K562 (cell line): ENCODE measurements at regions not wholly inside any gene's neighbourhood (a gene's known extent, or its start where the extent isn't known, plus 50 kb on each side); places are given as distances from the start of the nearest gene placed in this dataset.

Experiments used
- ATAC-seq: fragments of 200-7000 bp; cut with Tn5 transposase; 3 replicates; pipeline ENCODE4 v1.9.1; 2020; ENCODE audit warnings: moderate library complexity
- BruUV-seq: library from RNA; stranded (reverse); fragments of 400-500 nt; replicated peaks from 2 replicates; lab custom pipeline; 2021; lab: Mats Ljungman, UMichigan
- CTCF ChIA-PET: fragments of 300-600 bp; formaldehyde crosslinking; extraction: SDS; loops from one replicate; lab custom pipeline; 2021; ENCODE audit warnings: low intra/inter-chr PET ratio; lab: Yijun Ruan, JAX
- POLR2A ChIA-PET: fragments of 300-600, 350-650 bp; sonication (Branson Sonifier 250); formaldehyde crosslinking; extraction: SDS; loops from one replicate; lab custom pipeline; 2021; ENCODE audit warnings: antibody characterized with exemption, inconsistent platforms; lab: Yijun Ruan, JAX
- DNase-seq, 4 experiments: peaks; one replicate each; pipeline versions ENCODE4 v3.0.0 to v3.0.0-alpha.2; 2011 to 2018; ENCODE audit warnings: low spot score in 3 of 4, mixed read lengths in 3 of 4; ENCODE audit errors: extremely low read depth in 1 of 4
- FAIRE-seq: peaks from 2 replicates; lab custom pipeline; 2011; peaks lifted over from hg19 to GRCh38; lab: Jason Lieb, UNC
- H2AFZ ChIP-seq: 2 replicates; pipeline ENCODE4 v1.6.0; 2011; ENCODE audit warnings: low read depth, low read length, control low read depth, inconsistent platforms
- H3K27ac ChIP-seq: fragments of 200-600 bp; 3 replicates; pipeline ENCODE4 v1.8.0; 2011; ENCODE audit warnings: low read depth, mild to moderate bottlenecking, control low read depth, inconsistent platforms, low read length, moderate library complexity, mixed read lengths; ENCODE audit errors: extremely low read depth
- H3K27me3 ChIP-seq, 2 experiments: fragments of 300-600 bp in 1 of 2; 2 replicates in 1 of 2; 3 replicates in 1 of 2; pipeline versions ENCODE4 v1.6.0 to v1.8.0; 2011; ENCODE audit warnings: inconsistent platforms in 2 of 2, low read length in 2 of 2, mild to moderate bottlenecking in 1 of 2, mixed read lengths in 1 of 2, moderate library complexity in 1 of 2; ENCODE audit not compliant: control insufficient read depth in 2 of 2, insufficient read depth in 2 of 2
- H3K36me3 ChIP-seq: fragments of 300-600 bp; 3 replicates; pipeline ENCODE4 v1.8.0; 2011; ENCODE audit warnings: mild to moderate bottlenecking, low read length, inconsistent platforms; ENCODE audit not compliant: control insufficient read depth, insufficient read depth
- H3K4me1 ChIP-seq, 2 experiments: fragments of 200-600 bp in 1 of 2; replicated peaks in 1 of 2; 2 replicates in 1 of 2; 3 replicates in 1 of 2; pipeline versions ENCODE4 v1.5.1 to v1.8.0; 2011; ENCODE audit warnings: inconsistent platforms in 2 of 2, low read length in 2 of 2, mild to moderate bottlenecking in 1 of 2, mixed read lengths in 1 of 2, moderate library complexity in 1 of 2; ENCODE audit not compliant: control insufficient read depth in 2 of 2, insufficient read depth in 2 of 2
- H3K4me2 ChIP-seq: 2 replicates; pipeline ENCODE4 v1.6.1; 2011; ENCODE audit warnings: low read length, control low read depth, inconsistent platforms, mixed read lengths; ENCODE audit not compliant: insufficient read depth
- H3K4me3 ChIP-seq: fragments of 200-600 bp; sonication (generic), shearing (Covaris generic); 2 replicates; pipeline ENCODE4 v1.5.1; 2016; ENCODE audit warnings: control low read depth, inconsistent platforms
- H3K79me2 ChIP-seq: fragments of 200-600 bp; 3 replicates; pipeline ENCODE4 v1.8.0; 2011; ENCODE audit warnings: low read length, inconsistent platforms; ENCODE audit not compliant: control insufficient read depth, insufficient read depth
- H3K9ac ChIP-seq, 2 experiments: 2 replicates each; pipeline versions ENCODE4 v1.6.0 to v1.6.1; 2011; ENCODE audit warnings: low read depth in 2 of 2, low read length in 2 of 2, control low read depth in 1 of 2, inconsistent platforms in 1 of 2, mild to moderate bottlenecking in 1 of 2, mixed read lengths in 1 of 2; ENCODE audit not compliant: insufficient read depth in 1 of 2
- H3K9me1 ChIP-seq: one replicate; pipeline ENCODE4 v1.6.0; 2011; ENCODE audit warnings: inconsistent platforms, mild to moderate bottlenecking, low read length, moderate library complexity; ENCODE audit not compliant: control insufficient read depth, insufficient read depth
- H3K9me3 ChIP-seq: replicated peaks from 2 replicates; pipeline ENCODE4 v1.5.1; 2011; ENCODE audit warnings: low read depth, low read length, inconsistent platforms; ENCODE audit not compliant: control insufficient read depth, insufficient read depth
- H4K20me1 ChIP-seq: replicated peaks from 2 replicates; pipeline ENCODE4 v1.6.1; 2011; ENCODE audit warnings: low read length, inconsistent platforms, mixed read lengths; ENCODE audit not compliant: control insufficient read depth, insufficient read depth
- CAMTA2 ChIP-seq: fragments of 250-450 bp; sonication (Bioruptor Pico); conservative IDR thresholded peaks from 2 replicates; pipeline ENCODE4 v1.5.1; 2022
- CBX3 ChIP-seq, 2 experiments: IDR thresholded peaks; 1 replicate in 1 of 2; 2 replicates in 1 of 2; pipeline ENCODE4 v1.6.1; 2012; ENCODE audit warnings: inconsistent platforms in 2 of 2, low read length in 2 of 2, borderline replicate concordance in 1 of 2, control low read depth in 1 of 2
- DIDO1 ChIP-seq: fragments of 450-650 bp; IDR thresholded peaks from 2 replicates; pipeline ENCODE4 v1.6.1; 2016; ENCODE audit warnings: low read depth, missing biosample characterization, missing genetic modification characterization
- HCFC1 ChIP-seq: IDR thresholded peaks from 2 replicates; pipeline ENCODE4 v1.6.1; 2012; ENCODE audit warnings: low read depth, low read length, improper control_type of control experiment
- HLTF ChIP-seq: fragments of 450-650 bp; IDR thresholded peaks from 2 replicates; pipeline ENCODE4 v1.6.1; 2016
- IFI16 ChIP-seq: fragments of 250-450 bp; sonication (Bioruptor Pico); IDR thresholded peaks from 2 replicates; pipeline ENCODE4 v2.1.2; 2022; ENCODE audit warnings: mild to moderate bottlenecking, inconsistent platforms
- KHSRP ChIP-seq: fragments of 450-650 bp; IDR thresholded peaks from 2 replicates; pipeline ENCODE4 v1.6.1; 2017
- L3MBTL2 ChIP-seq: fragments of 450-650 bp; IDR thresholded peaks from 2 replicates; pipeline ENCODE4 v1.6.1; 2016; ENCODE audit warnings: mild to moderate bottlenecking, moderate library complexity
- LEF1 ChIP-seq: fragments of 450-650 bp; IDR thresholded peaks from 2 replicates; pipeline ENCODE4 v1.6.1; 2016; ENCODE audit warnings: mild to moderate bottlenecking
- MECOM ChIP-seq: fragments of 250-450 bp; sonication (Bioruptor Pico); IDR thresholded peaks from 2 replicates; pipeline ENCODE4 v1.8.0; 2022; ENCODE audit warnings: inconsistent platforms
- NR2F6 ChIP-seq: fragments of 450-650 bp; formaldehyde crosslinking; IDR thresholded peaks from 2 replicates; pipeline ENCODE4 v1.4.0; 2020; ENCODE audit warnings: mild to moderate bottlenecking
- PHF21A ChIP-seq: fragments of 450-650 bp; IDR thresholded peaks from 2 replicates; pipeline ENCODE4 v1.6.1; 2017; ENCODE audit warnings: low read depth, borderline replicate concordance
- SMARCB1 ChIP-seq: IDR thresholded peaks from 2 replicates; pipeline ENCODE4 v1.6.1; 2011; ENCODE audit warnings: improper control_type of control experiment, low read depth; ENCODE audit not compliant: insufficient read length
- ZNF146 ChIP-seq: IDR thresholded peaks from one replicate; pipeline ENCODE4 v1.6.1; 2018; ENCODE audit warnings: missing compliant biosample characterization; ENCODE audit not compliant: unreplicated experiment
- ZNF668 ChIP-seq: fragments of 250-450 bp; sonication (Bioruptor Pico); IDR thresholded peaks from 2 replicates; pipeline ENCODE4 v1.8.0; 2022; ENCODE audit warnings: mild to moderate bottlenecking, inconsistent platforms
- WGBS: fragments of 100-300 bp; shearing (Covaris generic); methylation state at CpG from one replicate; pipeline ENCODE4 v1.1.6; 2016; ENCODE audit warnings: low coverage, mixed read lengths; ENCODE audit not compliant: insufficient coverage; ENCODE audit errors: missing lambda C conversion rate; 5-methylcytosine and 5-hydroxymethylcytosine counted together
- in situ Hi-C: fragments of 300-500 bp; cut with MboI; formaldehyde crosslinking; loops from 4 replicates; pipeline ENCODE4 v1.15.0; 2018; ENCODE audit warnings: inconsistent platforms, mixed read lengths
- intact Hi-C: fragments of 100-400 bp; cut with micrococcal nuclease; formaldehyde crosslinking; loops from 2 replicates; pipeline ENCODE4 v1.14.2; 2022
- TF ChIP-seq, protein P1 (sequence below): fragments of 450-650 bp; conservative IDR thresholded peaks from 2 replicates; pipeline ENCODE4 v1.6.1; 2016; ENCODE audit warnings: missing genetic modification characterization, low read depth, mild to moderate bottlenecking, control low read depth, missing compliant biosample characterization
- TF ChIP-seq, protein P2 (sequence below): fragments of 250-450 bp; sonication (Bioruptor Pico); IDR thresholded peaks from 2 replicates; pipeline ENCODE4 v1.6.1; 2021; ENCODE audit warnings: mild to moderate bottlenecking
- TF ChIP-seq, protein P3 (sequence below): fragments of 450-650 bp; IDR thresholded peaks from 2 replicates; pipeline ENCODE4 v1.6.1; 2018; ENCODE audit warnings: mild to moderate bottlenecking, low read depth; ENCODE audit not compliant: partially characterized antibody

DNA sequence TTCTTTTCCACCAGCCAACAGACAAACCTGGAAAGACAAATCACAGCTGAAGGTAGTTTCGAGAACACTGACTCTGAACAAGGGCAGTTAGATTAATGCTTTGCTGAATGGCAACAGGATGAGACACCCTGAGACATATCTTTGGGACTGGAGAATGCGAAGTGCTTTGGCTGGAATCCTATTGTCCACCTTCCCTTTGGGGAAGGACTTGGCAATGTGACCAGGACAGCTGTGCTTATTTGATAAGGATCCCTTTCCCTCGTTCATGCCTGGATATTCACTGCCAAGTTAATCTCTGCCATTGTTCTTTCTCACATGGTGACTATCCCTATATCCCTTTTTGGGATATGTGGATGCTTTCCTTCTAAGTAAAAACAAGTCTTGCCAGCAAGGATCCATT, 537.1 kb upstream of the SEL1L start:
- in situ Hi-C loops = no loop called here
- WGBS = 0% methylated on average over 3 of the region's 3 CpGs
- Histone ChIP-seq H3K9me1 (no peaks in the 10 kb centered on the region), H3K4me3 (no peak overlapping the region), H4K20me1 (no peaks in the 10 kb centered on the region), H3K79me2 (no peaks in the 10 kb centered on the region), H3K4me1 (no peaks in the 10 kb centered on the region)
- ChIA-PET POLR2A (no interaction called here), CTCF (no interaction called here)
- FAIRE-seq = no peak
- TF ChIP-seq ZNF146 (CRISPR knock-in tag) (no peak), MECOM (no peak), ZNF668 (CRISPR knock-in tag) (no peak), CAMTA2 (CRISPR knock-in tag) (no peak), CBX3 (IDR thresholded peaks at IDR 0.05; ENCODE audit: borderline replicate concordance in 1 of 2, low read length in 2 of 2) (no peak), PHF21A (no peak), NR2F6 (no peak), SMARCB1 (no peak), L3MBTL2 (no peak), KHSRP (no peak), LEF1 (no peak), IFI16 (CRISPR knock-in tag) (no peak), HLTF (no peak), DIDO1 (no peak), HCFC1 (no peak)
- TF ChIP-seq, protein P1, sequence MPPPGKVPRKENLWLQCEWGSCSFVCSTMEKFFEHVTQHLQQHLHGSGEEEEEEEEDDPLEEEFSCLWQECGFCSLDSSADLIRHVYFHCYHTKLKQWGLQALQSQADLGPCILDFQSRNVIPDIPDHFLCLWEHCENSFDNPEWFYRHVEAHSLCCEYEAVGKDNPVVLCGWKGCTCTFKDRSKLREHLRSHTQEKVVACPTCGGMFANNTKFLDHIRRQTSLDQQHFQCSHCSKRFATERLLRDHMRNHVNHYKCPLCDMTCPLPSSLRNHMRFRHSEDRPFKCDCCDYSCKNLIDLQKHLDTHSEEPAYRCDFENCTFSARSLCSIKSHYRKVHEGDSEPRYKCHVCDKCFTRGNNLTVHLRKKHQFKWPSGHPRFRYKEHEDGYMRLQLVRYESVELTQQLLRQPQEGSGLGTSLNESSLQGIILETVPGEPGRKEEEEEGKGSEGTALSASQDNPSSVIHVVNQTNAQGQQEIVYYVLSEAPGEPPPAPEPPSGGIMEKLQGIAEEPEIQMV = no peak
- TF ChIP-seq, protein P2, sequence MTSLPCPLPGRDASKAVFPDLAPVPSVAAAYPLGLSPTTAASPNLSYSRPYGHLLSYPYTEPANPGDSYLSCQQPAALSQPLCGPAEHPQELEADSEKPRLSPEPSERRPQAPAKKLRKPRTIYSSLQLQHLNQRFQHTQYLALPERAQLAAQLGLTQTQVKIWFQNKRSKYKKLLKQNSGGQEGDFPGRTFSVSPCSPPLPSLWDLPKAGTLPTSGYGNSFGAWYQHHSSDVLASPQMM (CRISPR knock-in tag) = no peak
- TF ChIP-seq, protein P3, sequence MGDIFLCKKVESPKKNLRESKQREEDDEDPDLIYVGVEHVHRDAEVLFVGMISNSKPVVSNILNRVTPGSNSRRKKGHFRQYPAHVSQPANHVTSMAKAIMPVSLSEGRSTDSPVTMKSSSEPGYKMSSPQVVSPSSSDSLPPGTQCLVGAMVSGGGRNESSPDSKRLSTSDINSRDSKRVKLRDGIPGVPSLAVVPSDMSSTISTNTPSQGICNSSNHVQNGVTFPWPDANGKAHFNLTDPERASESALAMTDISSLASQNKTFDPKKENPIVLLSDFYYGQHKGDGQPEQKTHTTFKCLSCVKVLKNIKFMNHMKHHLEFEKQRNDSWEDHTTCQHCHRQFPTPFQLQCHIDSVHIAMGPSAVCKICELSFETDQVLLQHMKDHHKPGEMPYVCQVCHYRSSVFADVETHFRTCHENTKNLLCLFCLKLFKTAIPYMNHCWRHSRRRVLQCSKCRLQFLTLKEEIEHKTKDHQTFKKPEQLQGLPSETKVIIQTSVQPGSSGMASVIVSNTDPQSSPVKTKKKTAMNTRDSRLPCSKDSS = no peak
- TF ChIP-seq, all 486 proteins: peak for 0
- no peak overlapping the region for H2AFZ ChIP-seq
- H3K9me3 ChIP-seq = no peaks in the 10 kb centered on the region
- H3K27me3 ChIP-seq = no peaks in the 10 kb centered on the region
- BruUV-seq = no TSS peak
- DNase-seq (no peak), ATAC-seq (no peak)
- intact Hi-C loops = no loop called here
- no peaks in the 10 kb centered on the region for H3K36me3 ChIP-seq
- H3K4me2 ChIP-seq = no peak overlapping the region
- no peak overlapping the region for H3K27ac ChIP-seq
- H3K9ac ChIP-seq = no peak overlapping the region
